ENCODE measurements at regions not wholly inside any gene's neighbourhood (a gene's known extent, or its start where the extent isn't known, plus 50 kb on each side); places are given as distances from the start of the nearest gene placed in this dataset.

- TF ChIP-seq POLR2AphosphoS5 (IDR thresholded peaks at IDR 0.05; ENCODE audit: low read depth, low read length) (no peak), SRF (IDR thresholded peaks at IDR 0.05; ENCODE audit: low read depth) (no peak), POLR2A (IDR thresholded peaks at IDR 0.05; ENCODE audit: borderline replicate concordance, extremely low read depth, insufficient read depth, insufficient read length) (no peak), ZBTB33 (IDR thresholded peaks at IDR 0.05; ENCODE audit: extremely low read depth, insufficient replicate concordance, low read length) (no peak), EZH2 (IDR thresholded peaks at IDR 0.05) (no peak), YY1 (IDR thresholded peaks at IDR 0.05; ENCODE audit: extremely low read depth, insufficient replicate concordance, low read depth, low read length) (no peak)
- TF ChIP-seq, protein P1, sequence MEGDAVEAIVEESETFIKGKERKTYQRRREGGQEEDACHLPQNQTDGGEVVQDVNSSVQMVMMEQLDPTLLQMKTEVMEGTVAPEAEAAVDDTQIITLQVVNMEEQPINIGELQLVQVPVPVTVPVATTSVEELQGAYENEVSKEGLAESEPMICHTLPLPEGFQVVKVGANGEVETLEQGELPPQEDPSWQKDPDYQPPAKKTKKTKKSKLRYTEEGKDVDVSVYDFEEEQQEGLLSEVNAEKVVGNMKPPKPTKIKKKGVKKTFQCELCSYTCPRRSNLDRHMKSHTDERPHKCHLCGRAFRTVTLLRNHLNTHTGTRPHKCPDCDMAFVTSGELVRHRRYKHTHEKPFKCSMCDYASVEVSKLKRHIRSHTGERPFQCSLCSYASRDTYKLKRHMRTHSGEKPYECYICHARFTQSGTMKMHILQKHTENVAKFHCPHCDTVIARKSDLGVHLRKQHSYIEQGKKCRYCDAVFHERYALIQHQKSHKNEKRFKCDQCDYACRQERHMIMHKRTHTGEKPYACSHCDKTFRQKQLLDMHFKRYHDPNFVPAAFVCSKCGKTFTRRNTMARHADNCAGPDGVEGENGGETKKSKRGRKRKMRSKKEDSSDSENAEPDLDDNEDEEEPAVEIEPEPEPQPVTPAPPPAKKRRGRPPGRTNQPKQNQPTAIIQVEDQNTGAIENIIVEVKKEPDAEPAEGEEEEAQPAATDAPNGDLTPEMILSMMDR (IDR thresholded peaks at IDR 0.05 in 2 of 3, conservative IDR thresholded peaks at IDR 0.05 in 1 of 3; ENCODE audit: borderline replicate concordance in 1 of 3, insufficient read depth in 1 of 3, low read depth in 2 of 3, low read length in 2 of 3): no peak
Measured at GRCh38 chr2:236397681-236398080, 133.5 kb upstream of the ASB18 start.
